K562 (cell line): ENCODE measurements at regions not wholly inside any gene's neighbourhood (a gene's known extent, or its start where the extent isn't known, plus 50 kb on each side); places are given as distances from the start of the nearest gene placed in this dataset.

Experiments used
- ATAC-seq: fragments of 200-7000 bp; cut with Tn5 transposase; 3 replicates; pipeline ENCODE4 v1.9.1; 2020; ENCODE audit warnings: moderate library complexity
- BruUV-seq: library from RNA; stranded (reverse); fragments of 400-500 nt; replicated peaks from 2 replicates; lab custom pipeline; 2021; lab: Mats Ljungman, UMichigan
- CTCF ChIA-PET: fragments of 300-600 bp; formaldehyde crosslinking; extraction: SDS; loops from one replicate; lab custom pipeline; 2021; ENCODE audit warnings: low intra/inter-chr PET ratio; lab: Yijun Ruan, JAX
- POLR2A ChIA-PET: fragments of 300-600, 350-650 bp; sonication (Branson Sonifier 250); formaldehyde crosslinking; extraction: SDS; loops from one replicate; lab custom pipeline; 2021; ENCODE audit warnings: antibody characterized with exemption, inconsistent platforms; lab: Yijun Ruan, JAX
- DNase-seq, 4 experiments: peaks; one replicate each; pipeline versions ENCODE4 v3.0.0 to v3.0.0-alpha.2; 2011 to 2018; ENCODE audit warnings: low spot score in 3 of 4, mixed read lengths in 3 of 4; ENCODE audit errors: extremely low read depth in 1 of 4
- FAIRE-seq: peaks from 2 replicates; lab custom pipeline; 2011; peaks lifted over from hg19 to GRCh38; lab: Jason Lieb, UNC
- H2AFZ ChIP-seq: 2 replicates; pipeline ENCODE4 v1.6.0; 2011; ENCODE audit warnings: low read depth, low read length, control low read depth, inconsistent platforms
- H3K27ac ChIP-seq: fragments of 200-600 bp; 3 replicates; pipeline ENCODE4 v1.8.0; 2011; ENCODE audit warnings: low read depth, mild to moderate bottlenecking, control low read depth, inconsistent platforms, low read length, moderate library complexity, mixed read lengths; ENCODE audit errors: extremely low read depth
- H3K27me3 ChIP-seq, 2 experiments: fragments of 300-600 bp in 1 of 2; 2 replicates in 1 of 2; 3 replicates in 1 of 2; pipeline versions ENCODE4 v1.6.0 to v1.8.0; 2011; ENCODE audit warnings: inconsistent platforms in 2 of 2, low read length in 2 of 2, mild to moderate bottlenecking in 1 of 2, mixed read lengths in 1 of 2, moderate library complexity in 1 of 2; ENCODE audit not compliant: control insufficient read depth in 2 of 2, insufficient read depth in 2 of 2
- H3K36me3 ChIP-seq: fragments of 300-600 bp; 3 replicates; pipeline ENCODE4 v1.8.0; 2011; ENCODE audit warnings: mild to moderate bottlenecking, low read length, inconsistent platforms; ENCODE audit not compliant: control insufficient read depth, insufficient read depth
- H3K4me1 ChIP-seq, 2 experiments: fragments of 200-600 bp in 1 of 2; replicated peaks in 1 of 2; 2 replicates in 1 of 2; 3 replicates in 1 of 2; pipeline versions ENCODE4 v1.5.1 to v1.8.0; 2011; ENCODE audit warnings: inconsistent platforms in 2 of 2, low read length in 2 of 2, mild to moderate bottlenecking in 1 of 2, mixed read lengths in 1 of 2, moderate library complexity in 1 of 2; ENCODE audit not compliant: control insufficient read depth in 2 of 2, insufficient read depth in 2 of 2
- H3K4me2 ChIP-seq: 2 replicates; pipeline ENCODE4 v1.6.1; 2011; ENCODE audit warnings: low read length, control low read depth, inconsistent platforms, mixed read lengths; ENCODE audit not compliant: insufficient read depth
- H3K4me3 ChIP-seq: fragments of 200-600 bp; sonication (generic), shearing (Covaris generic); 2 replicates; pipeline ENCODE4 v1.5.1; 2016; ENCODE audit warnings: control low read depth, inconsistent platforms
- H3K79me2 ChIP-seq: fragments of 200-600 bp; 3 replicates; pipeline ENCODE4 v1.8.0; 2011; ENCODE audit warnings: low read length, inconsistent platforms; ENCODE audit not compliant: control insufficient read depth, insufficient read depth
- H3K9ac ChIP-seq, 2 experiments: 2 replicates each; pipeline versions ENCODE4 v1.6.0 to v1.6.1; 2011; ENCODE audit warnings: low read depth in 2 of 2, low read length in 2 of 2, control low read depth in 1 of 2, inconsistent platforms in 1 of 2, mild to moderate bottlenecking in 1 of 2, mixed read lengths in 1 of 2; ENCODE audit not compliant: insufficient read depth in 1 of 2
- H3K9me1 ChIP-seq: one replicate; pipeline ENCODE4 v1.6.0; 2011; ENCODE audit warnings: inconsistent platforms, mild to moderate bottlenecking, low read length, moderate library complexity; ENCODE audit not compliant: control insufficient read depth, insufficient read depth
- H3K9me3 ChIP-seq: replicated peaks from 2 replicates; pipeline ENCODE4 v1.5.1; 2011; ENCODE audit warnings: low read depth, low read length, inconsistent platforms; ENCODE audit not compliant: control insufficient read depth, insufficient read depth
- H4K20me1 ChIP-seq: replicated peaks from 2 replicates; pipeline ENCODE4 v1.6.1; 2011; ENCODE audit warnings: low read length, inconsistent platforms, mixed read lengths; ENCODE audit not compliant: control insufficient read depth, insufficient read depth
- EP300 ChIP-seq: IDR thresholded peaks from 2 replicates; pipeline ENCODE4 v1.6.1; 2012; ENCODE audit warnings: low read length, improper control_type of control experiment
- FOXJ3 ChIP-seq: sonication (generic); formaldehyde crosslinking; IDR thresholded peaks from 2 replicates; pipeline ENCODE4 v1.4.0; 2020; ENCODE audit warnings: mild to moderate bottlenecking, missing genetic modification reagents
- HCFC1 ChIP-seq: IDR thresholded peaks from 2 replicates; pipeline ENCODE4 v1.6.1; 2012; ENCODE audit warnings: low read depth, low read length, improper control_type of control experiment
- HDAC2 ChIP-seq: fragments of 450-650 bp; IDR thresholded peaks from 2 replicates; pipeline ENCODE4 v1.6.1; 2016; ENCODE audit warnings: mild to moderate bottlenecking
- KLF16 ChIP-seq: IDR thresholded peaks from 2 replicates; pipeline ENCODE4 v1.6.1; 2016; ENCODE audit warnings: antibody characterized with exemption
- KLF6 ChIP-seq: fragments of 250-450 bp; sonication (Bioruptor Pico); IDR thresholded peaks from 2 replicates; pipeline ENCODE4 v1.4.0; 2020; ENCODE audit warnings: mild to moderate bottlenecking, moderate library complexity, borderline replicate concordance
- ZNF133 ChIP-seq: fragments of 250-450 bp; sonication (Bioruptor Pico); IDR thresholded peaks from 2 replicates; pipeline ENCODE4 v1.4.0; 2020; ENCODE audit warnings: mild to moderate bottlenecking
- ZNF253 ChIP-seq: fragments of 250-450 bp; sonication (Bioruptor Pico); conservative IDR thresholded peaks from 2 replicates; pipeline ENCODE4 v1.6.1; 2021; ENCODE audit warnings: mild to moderate bottlenecking
- WGBS: fragments of 100-300 bp; shearing (Covaris generic); methylation state at CpG from one replicate; pipeline ENCODE4 v1.1.6; 2016; ENCODE audit warnings: low coverage, mixed read lengths; ENCODE audit not compliant: insufficient coverage; ENCODE audit errors: missing lambda C conversion rate; 5-methylcytosine and 5-hydroxymethylcytosine counted together
- in situ Hi-C: fragments of 300-500 bp; cut with MboI; formaldehyde crosslinking; loops from 4 replicates; pipeline ENCODE4 v1.15.0; 2018; ENCODE audit warnings: inconsistent platforms, mixed read lengths
- intact Hi-C: fragments of 100-400 bp; cut with micrococcal nuclease; formaldehyde crosslinking; loops from 2 replicates; pipeline ENCODE4 v1.14.2; 2022
- TF ChIP-seq, protein P1 (sequence below), 2 experiments: IDR thresholded peaks; 2 replicates each; pipeline ENCODE4 v1.6.1; 2011; ENCODE audit warnings: borderline replicate concordance in 1 of 2, control low read depth in 1 of 2, low read depth in 1 of 2, low read length in 1 of 2, mild to moderate bottlenecking in 1 of 2, mixed read lengths in 1 of 2, moderate library complexity in 1 of 2; ENCODE audit not compliant: insufficient read depth in 1 of 2, insufficient read length in 1 of 2, poor library complexity in 1 of 2, severe bottlenecking in 1 of 2; ENCODE audit errors: extremely low read depth in 1 of 2
- TF ChIP-seq, protein P2 (sequence below): sonication (generic); formaldehyde crosslinking; IDR thresholded peaks from 2 replicates; pipeline ENCODE4 v1.4.0; 2020; ENCODE audit warnings: mild to moderate bottlenecking, missing genetic modification reagents

DNA sequence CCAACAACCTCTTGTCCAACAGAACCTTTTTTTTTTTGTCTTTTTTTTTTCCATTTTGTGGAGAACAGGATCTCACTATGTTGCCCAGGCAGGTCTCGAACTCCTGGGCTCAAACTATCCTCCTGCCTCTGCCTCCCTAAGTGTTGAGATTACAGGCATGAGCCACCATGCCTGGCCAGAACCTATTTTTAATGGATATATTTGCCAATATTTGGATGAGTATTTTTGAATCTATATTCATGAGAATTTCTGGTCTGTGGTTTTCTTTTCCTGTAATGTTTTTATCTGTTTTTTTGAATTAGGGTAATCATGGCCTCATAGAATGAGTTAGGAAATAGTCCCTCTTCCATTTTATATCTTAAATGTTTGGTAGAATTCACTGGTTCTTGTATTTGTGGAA lies 70.4 kb upstream of the RET start:
- FAIRE-seq (no peak), ATAC-seq (no peak), DNase-seq (no peak)
- CTCF ChIA-PET, result no interaction called here
- POLR2A ChIA-PET, result interaction anchor here (1.8 kb wide), 1 partner anchor 15 kb away, joined by 3 read pairs; no protein-coding TSS in a partner anchor
- Histone ChIP-seq H3K27ac (no peak overlapping the region), H3K4me1 (no peaks in the 10 kb centered on the region), H2AFZ (no peak overlapping the region), H3K4me2 (no peak overlapping the region), H3K9me3 (no peaks in the 10 kb centered on the region), H3K9me1 (no peaks in the 10 kb centered on the region), H3K9ac (no peak overlapping the region), H4K20me1 (no peaks in the 10 kb centered on the region), H3K4me3 (no peak overlapping the region), H3K27me3 (no peaks in the 10 kb centered on the region; a peak in 1 of 5 replicates), H3K36me3 (no peaks in the 10 kb centered on the region), H3K79me2 (no peaks in the 10 kb centered on the region)
- intact Hi-C loops, result no loop called here
- no TSS peak for BruUV-seq
- in situ Hi-C loops, result no loop called here
- TF ChIP-seq ZNF253 (CRISPR knock-in tag) (no peak), FOXJ3 (no peak), HCFC1 (no peak), HDAC2 (no peak), ZNF133 (CRISPR knock-in tag) (no peak), EP300 (no peak), KLF6 (CRISPR knock-in tag) (no peak), KLF16 (no peak)
- TF ChIP-seq, protein P1, sequence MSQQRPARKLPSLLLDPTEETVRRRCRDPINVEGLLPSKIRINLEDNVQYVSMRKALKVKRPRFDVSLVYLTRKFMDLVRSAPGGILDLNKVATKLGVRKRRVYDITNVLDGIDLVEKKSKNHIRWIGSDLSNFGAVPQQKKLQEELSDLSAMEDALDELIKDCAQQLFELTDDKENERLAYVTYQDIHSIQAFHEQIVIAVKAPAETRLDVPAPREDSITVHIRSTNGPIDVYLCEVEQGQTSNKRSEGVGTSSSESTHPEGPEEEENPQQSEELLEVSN (IDR thresholded peaks at IDR 0.05; ENCODE audit: borderline replicate concordance in 1 of 2, extremely low read depth in 1 of 2, insufficient read depth in 1 of 2, insufficient read length in 1 of 2, low read depth in 1 of 2, low read length in 1 of 2, poor library complexity in 1 of 2, severe bottlenecking in 1 of 2), result no peak
- TF ChIP-seq, protein P2, sequence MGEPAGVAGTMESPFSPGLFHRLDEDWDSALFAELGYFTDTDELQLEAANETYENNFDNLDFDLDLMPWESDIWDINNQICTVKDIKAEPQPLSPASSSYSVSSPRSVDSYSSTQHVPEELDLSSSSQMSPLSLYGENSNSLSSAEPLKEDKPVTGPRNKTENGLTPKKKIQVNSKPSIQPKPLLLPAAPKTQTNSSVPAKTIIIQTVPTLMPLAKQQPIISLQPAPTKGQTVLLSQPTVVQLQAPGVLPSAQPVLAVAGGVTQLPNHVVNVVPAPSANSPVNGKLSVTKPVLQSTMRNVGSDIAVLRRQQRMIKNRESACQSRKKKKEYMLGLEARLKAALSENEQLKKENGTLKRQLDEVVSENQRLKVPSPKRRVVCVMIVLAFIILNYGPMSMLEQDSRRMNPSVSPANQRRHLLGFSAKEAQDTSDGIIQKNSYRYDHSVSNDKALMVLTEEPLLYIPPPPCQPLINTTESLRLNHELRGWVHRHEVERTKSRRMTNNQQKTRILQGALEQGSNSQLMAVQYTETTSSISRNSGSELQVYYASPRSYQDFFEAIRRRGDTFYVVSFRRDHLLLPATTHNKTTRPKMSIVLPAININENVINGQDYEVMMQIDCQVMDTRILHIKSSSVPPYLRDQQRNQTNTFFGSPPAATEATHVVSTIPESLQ (CRISPR knock-in tag), result no peak
- WGBS, result 0% methylated on average over 1 of the region's 1 CpG
